Lower lobe of right lung (tissue), 2 donors: ENCODE measurements at regions not wholly inside any gene's neighbourhood (a gene's known extent, or its start where the extent isn't known, plus 50 kb on each side); places are given as distances from the start of the nearest gene placed in this dataset.

ENCODE experiments used
- ATAC-seq, 2 donors: fragments of 200-7000 bp; cut with Tn5 transposase; one replicate each; pipeline ENCODE4 v1.9.1; 2020 to 2022; ENCODE audit warnings: mild to moderate bottlenecking in 2 of 2, moderate library complexity in 2 of 2
- DNase-seq: peaks from one replicate; pipeline ENCODE4 v3.0.0-alpha.2; 2020
- H3K27ac ChIP-seq: fragments of 200-600 bp; one replicate; pipeline ENCODE4 v1.8.0; 2022
- H3K27me3 ChIP-seq: fragments of 200-600 bp; one replicate; pipeline ENCODE4 v1.8.0; 2022; ENCODE audit warnings: low read depth
- H3K36me3 ChIP-seq: fragments of 200-600 bp; one replicate; pipeline ENCODE4 v1.8.0; 2022; ENCODE audit warnings: mild to moderate bottlenecking
- H3K4me1 ChIP-seq: fragments of 200-600 bp; one replicate; pipeline ENCODE4 v1.8.0; 2022
- H3K4me3 ChIP-seq: fragments of 200-600 bp; one replicate; pipeline ENCODE4 v1.8.0; 2022; ENCODE audit warnings: mild to moderate bottlenecking
- H3K9me3 ChIP-seq: fragments of 200-600 bp; one replicate; pipeline ENCODE4 v1.8.0; 2022
- intact Hi-C: fragments of 100-400 bp; cut with DNase I; formaldehyde crosslinking; loops from one replicate; pipeline ENCODE4 v1.11.0; 2022
- TF ChIP-seq, protein P1 (sequence below): fragments of 200-600 bp; IDR thresholded peaks from one replicate; pipeline ENCODE4 v1.8.0; 2022; ENCODE audit warnings: antibody characterized with exemption, mild to moderate bottlenecking
- donor health status: DM: no; HTN: yes; CAD: no; lungs with severe emphysema.

DNA sequence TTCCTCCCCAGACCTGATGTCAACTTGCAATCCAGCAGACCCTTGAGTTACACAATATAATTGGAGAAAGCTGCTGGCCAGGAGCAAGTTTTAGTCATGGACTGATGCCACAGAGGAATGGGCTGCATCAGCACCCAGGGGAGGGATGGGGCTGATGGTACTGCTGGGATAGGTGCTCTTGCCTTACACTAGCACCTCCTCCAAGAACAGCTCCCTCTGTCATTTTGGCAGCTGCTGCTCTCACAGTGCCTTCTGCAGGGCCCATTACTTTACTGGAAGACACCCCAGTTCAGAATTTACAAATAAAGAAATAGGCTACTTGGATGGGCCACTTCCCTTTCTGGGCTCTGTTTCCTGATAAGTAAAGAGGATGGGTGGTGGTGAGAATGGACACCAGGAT, 85.3 kb upstream of the RORA start:
- Histone ChIP-seq H3K27ac (no peak overlapping the region), H3K9me3 (no peaks in the 10 kb centered on the region), H3K4me3 (no peak overlapping the region), H3K27me3 (no peaks in the 10 kb centered on the region), H3K4me1 (no peaks in the 10 kb centered on the region), H3K36me3 (no peaks in the 10 kb centered on the region)
- TF ChIP-seq, protein P1, sequence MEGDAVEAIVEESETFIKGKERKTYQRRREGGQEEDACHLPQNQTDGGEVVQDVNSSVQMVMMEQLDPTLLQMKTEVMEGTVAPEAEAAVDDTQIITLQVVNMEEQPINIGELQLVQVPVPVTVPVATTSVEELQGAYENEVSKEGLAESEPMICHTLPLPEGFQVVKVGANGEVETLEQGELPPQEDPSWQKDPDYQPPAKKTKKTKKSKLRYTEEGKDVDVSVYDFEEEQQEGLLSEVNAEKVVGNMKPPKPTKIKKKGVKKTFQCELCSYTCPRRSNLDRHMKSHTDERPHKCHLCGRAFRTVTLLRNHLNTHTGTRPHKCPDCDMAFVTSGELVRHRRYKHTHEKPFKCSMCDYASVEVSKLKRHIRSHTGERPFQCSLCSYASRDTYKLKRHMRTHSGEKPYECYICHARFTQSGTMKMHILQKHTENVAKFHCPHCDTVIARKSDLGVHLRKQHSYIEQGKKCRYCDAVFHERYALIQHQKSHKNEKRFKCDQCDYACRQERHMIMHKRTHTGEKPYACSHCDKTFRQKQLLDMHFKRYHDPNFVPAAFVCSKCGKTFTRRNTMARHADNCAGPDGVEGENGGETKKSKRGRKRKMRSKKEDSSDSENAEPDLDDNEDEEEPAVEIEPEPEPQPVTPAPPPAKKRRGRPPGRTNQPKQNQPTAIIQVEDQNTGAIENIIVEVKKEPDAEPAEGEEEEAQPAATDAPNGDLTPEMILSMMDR = no peak
- no peak for DNase-seq
- intact Hi-C loops = no loop called here
- no peak for ATAC-seq

DNA sequence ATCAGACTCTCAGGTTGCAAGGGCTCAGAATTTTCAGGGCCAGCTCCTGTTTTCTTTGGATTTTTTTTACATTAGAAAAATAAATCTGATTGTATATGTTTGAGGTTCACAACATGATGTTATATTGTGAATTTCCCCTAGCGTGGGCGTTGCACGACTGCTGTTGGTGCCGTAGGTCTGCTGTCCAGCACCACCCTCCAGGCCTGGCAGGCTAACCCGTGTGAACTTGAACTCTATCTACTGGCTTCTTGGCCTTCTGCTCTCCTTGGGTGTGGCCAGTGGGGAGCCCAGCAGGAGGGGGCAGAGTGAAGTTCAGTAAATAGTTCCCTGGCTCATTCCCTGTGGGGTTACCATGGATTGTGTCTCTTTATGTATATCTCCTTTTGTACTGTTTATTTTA, 80.5 kb upstream of the RORA start:
- intact Hi-C loops = no loop called here
- H3K4me1 ChIP-seq = no peaks in the 10 kb centered on the region
- H3K27me3 ChIP-seq = no peaks in the 10 kb centered on the region
- ATAC-seq = no peak
- no peak overlapping the region for H3K27ac ChIP-seq
- no peak for DNase-seq
- H3K36me3 ChIP-seq = no peaks in the 10 kb centered on the region
- TF ChIP-seq, protein P1 = no peak
- no peaks in the 10 kb centered on the region for H3K9me3 ChIP-seq
- no peak overlapping the region for H3K4me3 ChIP-seq

DNA sequence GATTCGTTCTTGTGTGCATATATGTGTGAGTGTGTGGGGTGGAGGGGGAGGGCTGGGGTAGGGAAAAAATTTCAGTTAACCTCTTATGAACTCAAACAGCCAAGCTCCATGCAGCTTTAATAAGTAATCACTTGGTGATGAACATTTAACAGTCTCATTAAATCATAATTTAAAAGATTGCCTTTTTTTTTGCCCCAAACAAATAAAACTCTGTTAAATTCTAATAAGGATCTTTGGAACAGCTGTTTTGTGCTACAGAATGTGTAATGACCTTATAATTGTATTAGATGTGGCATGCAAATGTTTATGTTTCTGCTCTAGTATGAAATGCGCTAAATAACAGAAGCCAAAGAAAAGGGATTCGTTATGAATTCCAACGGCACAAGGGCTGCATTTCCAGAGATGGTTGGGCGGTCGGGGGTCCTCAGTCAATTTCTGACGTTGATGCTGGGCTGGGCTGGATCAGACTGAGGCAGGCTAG, 80.0 kb upstream of the RORA start:
- H3K36me3 ChIP-seq = no peaks in the 10 kb centered on the region
- TF ChIP-seq, protein P1 = no peak
- DNase-seq (no peak), ATAC-seq (no peak)
- intact Hi-C loops = no loop called here
- no peaks in the 10 kb centered on the region for H3K27me3 ChIP-seq
- H3K27ac ChIP-seq = no peak overlapping the region
- H3K9me3 ChIP-seq = no peaks in the 10 kb centered on the region
- H3K4me1 ChIP-seq = no peaks in the 10 kb centered on the region
- H3K4me3 ChIP-seq = no peak overlapping the region

DNA sequence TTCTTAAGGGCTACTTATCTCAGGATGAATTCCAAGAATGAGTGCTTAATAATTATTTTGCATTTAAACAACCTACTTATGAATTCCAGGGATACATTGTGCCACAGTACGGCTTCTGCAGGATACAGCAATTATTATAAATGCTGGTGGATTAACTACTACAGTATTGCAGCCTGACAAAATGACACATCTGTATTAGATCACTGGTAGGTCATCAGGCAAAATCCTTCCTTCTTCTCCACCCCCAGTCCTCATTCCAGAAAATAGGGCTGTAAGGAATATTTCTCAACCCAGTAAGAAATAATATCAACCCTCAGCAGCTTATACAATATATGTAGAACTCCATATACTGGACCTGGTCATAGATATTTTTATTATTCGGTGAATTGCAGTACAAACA, 79.3 kb upstream of the RORA start:
- Histone ChIP-seq H3K36me3 (no peaks in the 10 kb centered on the region), H3K4me3 (no peak overlapping the region), H3K27ac (no peak overlapping the region), H3K4me1 (no peaks in the 10 kb centered on the region), H3K27me3 (no peaks in the 10 kb centered on the region), H3K9me3 (no peaks in the 10 kb centered on the region)
- DNase-seq (no peak), ATAC-seq (no peak)
- TF ChIP-seq, protein P1 = no peak
- intact Hi-C loops = no loop called here

DNA sequence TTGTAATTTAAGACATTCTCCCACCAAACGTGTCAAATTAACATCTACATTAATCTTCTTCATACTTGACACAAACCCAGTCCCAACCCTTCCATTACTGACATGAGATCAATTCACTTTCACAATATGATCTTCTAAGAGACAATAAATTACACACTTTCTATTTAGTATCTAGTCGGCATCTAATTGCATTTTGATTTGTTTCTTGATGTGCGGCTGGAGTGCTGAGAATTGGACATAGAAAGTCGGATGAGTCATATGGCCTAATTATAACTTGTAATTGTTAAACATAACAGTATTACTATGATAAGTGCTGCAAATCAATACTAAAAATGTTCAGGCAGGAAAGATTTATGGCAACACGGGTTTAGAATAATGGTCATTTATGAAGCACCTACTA, 78.4 kb upstream of the RORA start:
- no peak for DNase-seq
- TF ChIP-seq, protein P1 = no peak
- Histone ChIP-seq H3K4me3 (no peak overlapping the region), H3K9me3 (no peaks in the 10 kb centered on the region), H3K27me3 (no peaks in the 10 kb centered on the region), H3K4me1 (no peaks in the 10 kb centered on the region), H3K27ac (no peak overlapping the region), H3K36me3 (no peaks in the 10 kb centered on the region)
- intact Hi-C loops = no loop called here
- no peak for ATAC-seq

DNA sequence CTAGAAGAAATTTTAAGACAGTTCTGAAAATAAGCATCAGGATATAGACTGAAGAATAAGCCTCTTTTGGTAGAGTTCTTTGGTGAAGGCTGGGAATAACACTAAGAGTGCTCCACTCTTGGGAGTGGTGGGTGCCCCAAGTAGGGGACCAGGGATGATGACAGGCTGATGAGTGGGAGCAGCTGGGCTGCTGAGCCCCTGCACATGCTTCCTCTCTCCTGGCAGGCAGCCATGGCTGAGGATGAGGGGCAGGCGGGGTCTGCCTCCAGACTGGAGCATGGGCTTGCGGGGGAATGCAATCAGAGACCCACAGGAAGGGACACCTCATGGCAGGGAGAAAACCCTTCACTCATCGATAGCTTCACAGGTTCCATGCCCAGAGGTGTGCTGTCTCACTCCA, 72.6 kb upstream of the RORA start:
- Histone ChIP-seq H3K27me3 (no peaks in the 10 kb centered on the region), H3K4me1 (peaks cover 15% of the 10 kb centered on the region), H3K36me3 (no peaks in the 10 kb centered on the region), H3K9me3 (no peaks in the 10 kb centered on the region), H3K4me3 (no peak overlapping the region), H3K27ac (no peak overlapping the region)
- no peak for DNase-seq
- intact Hi-C loops = no loop called here
- no peak for ATAC-seq
- TF ChIP-seq, protein P1 = no peak
